Esophagus squamous epithelium (tissue), 4 donors: ENCODE measurements at regions not wholly inside any gene's neighbourhood (a gene's known extent, or its start where the extent isn't known, plus 50 kb on each side); places are given as distances from the start of the nearest gene placed in this dataset.

Experiments used
- CTCF ChIP-seq, 6 experiments: fragments of 450-650 bp in 4 of 6; fragments of 200-600 bp in 2 of 6; sonication (generic) in 2 of 6; IDR thresholded peaks; one replicate each; pipeline ENCODE4 v1.5.1; 2016 to 2019; ENCODE audit warnings: antibody characterized with exemption in 6 of 6, mild to moderate bottlenecking in 4 of 6, moderate library complexity in 4 of 6
- POLR2A ChIP-seq, 4 donors: fragments of 450-650 bp; IDR thresholded peaks; one replicate each; pipeline ENCODE4 v1.6.1; 2017; ENCODE audit warnings: antibody characterized with exemption in 4 of 4, mild to moderate bottlenecking in 4 of 4, moderate library complexity in 3 of 4

- no peak for TF ChIP-seq POLR2A (IDR thresholded peaks at IDR 0.05)
- TF ChIP-seq CTCF (IDR thresholded peaks at IDR 0.05): no peak
Measured at GRCh38 chr6:166004876-166005275, 162.8 kb downstream of the TBXT start.
